HG02884 (cell line): ENCODE measurements at regions not wholly inside any gene's neighbourhood (a gene's known extent, or its start where the extent isn't known, plus 50 kb on each side); places are given as distances from the start of the nearest gene placed in this dataset.
A peak's percentile ranks its signal among the peaks of the same experiment; 100 is the strongest.

Source experiments
- ATAC-seq: cut with Tn5 transposase; IDR thresholded peaks from one replicate; pipeline ENCODE4 v1.9.1; 2021; ENCODE audit warnings: mild to moderate bottlenecking, moderate library complexity; ENCODE audit not compliant: unreplicated experiment

DNA sequence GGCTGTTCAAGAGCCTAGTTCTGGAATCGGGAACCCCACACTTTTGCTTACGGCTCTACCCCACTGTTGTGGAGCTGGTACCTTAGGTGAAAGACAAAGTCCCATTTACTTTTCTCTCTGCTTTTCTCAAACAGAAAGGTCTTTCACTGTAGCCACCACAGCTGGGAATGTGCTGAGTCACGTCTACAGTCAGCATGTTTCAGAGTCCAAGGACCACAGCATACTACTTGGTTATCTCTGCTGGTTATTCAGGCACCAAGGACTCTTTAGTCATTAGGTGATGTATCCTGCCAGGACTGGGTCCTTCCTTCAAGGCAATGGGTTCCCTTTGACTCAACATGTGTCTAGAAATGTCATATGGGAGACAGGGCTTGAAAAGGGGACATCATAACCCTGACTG is 266.8 kb upstream of the STEAP1 start:
- ATAC-seq = no peak

GRCh38 chr7:89908736-89909135 is 245.5 kb upstream of the STEAP1 start:
- no peak for ATAC-seq

GRCh38 chr7:89914711-89915110 is 239.6 kb upstream of the STEAP1 start:
- ATAC-seq = no peak

GRCh38 chr7:89926194-89926593 is 228.1 kb upstream of the STEAP1 start:
- ATAC-seq = no peak

DNA sequence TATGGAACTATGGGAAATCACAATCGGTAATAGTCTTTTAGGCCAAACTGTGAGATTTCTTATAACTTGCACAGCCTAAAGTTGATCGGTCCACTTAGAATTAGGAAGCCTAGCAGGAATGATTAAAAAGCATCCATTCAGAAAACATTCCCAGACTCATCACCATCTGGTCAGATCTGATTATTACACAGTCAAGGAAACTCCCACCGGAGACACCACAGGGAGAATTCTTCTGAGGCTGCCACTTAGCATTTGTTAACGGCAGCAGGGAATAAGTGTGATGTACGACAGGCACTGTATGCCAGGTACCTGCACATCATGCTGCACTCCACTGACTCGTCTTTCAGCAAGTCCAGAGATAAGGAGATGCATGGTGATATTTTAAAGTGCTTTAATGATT is 227.6 kb upstream of the STEAP1 start:
- no peak for ATAC-seq

DNA sequence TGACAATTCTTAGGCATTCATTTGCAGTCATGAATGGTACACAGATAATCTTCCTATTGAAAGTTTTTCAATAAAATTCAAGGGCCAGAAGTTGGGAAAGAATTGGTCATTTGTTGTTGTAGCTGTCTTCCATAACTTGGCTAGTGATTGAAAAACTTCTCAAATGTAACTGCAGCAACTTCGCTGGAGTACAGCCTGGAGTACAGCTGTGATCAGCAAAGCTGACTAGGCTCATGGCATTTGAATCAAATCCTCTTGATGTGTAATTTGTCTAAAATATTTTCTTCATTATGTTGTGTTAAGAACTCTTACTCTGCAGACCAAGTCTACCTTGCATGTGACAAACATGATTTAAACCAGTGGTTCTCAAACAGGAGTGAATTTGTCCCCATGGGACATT is 226.5 kb upstream of the STEAP1 start:
- no peak for ATAC-seq

GRCh38 chr7:89928451-89928850 is 225.8 kb upstream of the STEAP1 start:
- no peak for ATAC-seq

DNA sequence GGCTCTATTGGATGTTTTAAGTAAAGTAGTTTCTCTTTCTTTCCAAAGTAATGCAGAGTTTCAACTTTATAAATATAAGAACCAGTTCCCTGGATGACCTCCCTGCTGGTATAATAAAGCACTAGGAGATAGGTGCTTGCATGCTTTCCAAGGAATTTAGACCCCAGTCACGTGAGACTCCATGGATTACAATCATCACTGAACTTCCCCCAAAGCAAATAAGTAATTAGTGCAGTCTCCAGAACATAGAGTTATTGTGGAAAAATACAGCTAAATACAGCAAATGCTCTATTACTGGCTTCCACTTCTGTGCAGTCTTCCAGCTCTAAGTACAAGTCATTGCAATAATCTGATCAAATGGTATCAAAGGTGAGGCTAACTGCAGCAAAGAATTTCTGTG is 220.2 kb upstream of the STEAP1 start:
- no peak for ATAC-seq

- ATAC-seq = no peak
Measured at GRCh38 chr7:89943525-89944050, 210.7 kb upstream of the STEAP1 start.

GRCh38 chr7:89958525-89959068 is 195.7 kb upstream of the STEAP1 start:
- no peak for ATAC-seq

- ATAC-seq = no peak
Measured at GRCh38 chr7:89966067-89966664, 188.1 kb upstream of the STEAP1 start.

DNA sequence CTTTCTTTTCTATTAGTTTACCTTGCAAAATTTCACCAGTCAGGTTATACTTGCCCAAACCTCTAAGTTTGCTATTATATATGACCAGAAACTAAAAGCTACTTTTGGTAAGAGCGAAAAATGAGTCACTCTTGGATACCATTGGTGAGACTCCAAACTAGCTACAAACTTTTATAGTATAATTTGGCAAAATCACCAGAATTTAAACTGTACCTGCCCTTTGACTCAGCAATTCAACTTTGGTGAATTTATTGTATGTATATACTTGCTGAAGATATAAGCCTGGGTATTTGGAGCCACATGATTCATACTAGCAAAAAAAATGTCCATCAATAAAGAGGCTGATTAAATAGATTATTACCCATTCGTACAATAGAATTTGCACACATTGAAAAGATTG is 178.7 kb upstream of the STEAP1 start:
- ATAC-seq = no peak

GRCh38 chr7:89987665-89988064 is 166.6 kb upstream of the STEAP1 start:
- ATAC-seq = no peak

DNA sequence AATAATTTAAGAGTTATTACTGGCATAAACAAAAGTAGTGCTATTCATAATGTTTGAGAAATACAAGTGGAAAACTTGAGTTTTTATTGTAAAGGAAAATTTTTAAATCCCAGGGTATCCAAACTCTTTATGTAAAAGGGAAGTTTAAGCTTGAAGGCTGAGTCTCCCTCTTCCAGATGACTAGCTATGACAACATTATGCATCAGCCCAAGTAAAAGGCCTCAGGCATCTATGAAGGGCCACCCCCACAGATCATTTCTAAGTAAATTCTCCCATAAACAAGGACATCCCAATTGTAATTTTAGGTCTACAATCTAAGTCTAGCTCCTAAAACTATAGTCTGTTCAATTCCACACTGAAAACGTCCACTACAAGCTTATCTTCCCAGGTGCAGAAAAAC is 166.2 kb upstream of the STEAP1 start:
- no peak for ATAC-seq

DNA sequence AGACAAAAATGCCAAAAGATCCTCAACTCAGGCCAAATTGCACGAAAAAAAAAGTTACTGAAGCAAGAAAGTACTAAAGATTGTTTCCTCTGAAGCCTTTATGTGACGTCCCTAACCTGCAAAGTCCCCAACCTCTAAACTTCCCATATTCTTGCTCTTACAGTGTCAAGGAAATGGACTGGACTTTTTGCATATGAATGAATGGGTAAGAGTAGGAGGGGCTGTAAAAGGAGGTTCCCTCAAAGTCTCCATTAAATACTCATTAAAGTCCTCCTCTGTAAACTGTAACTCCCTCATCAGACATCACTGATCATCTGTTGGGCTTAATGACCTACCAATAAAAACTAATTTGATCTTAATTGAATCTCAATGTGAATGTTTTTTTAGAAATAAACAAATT is 164.8 kb upstream of the STEAP1 start:
- ATAC-seq = no peak

- ATAC-seq = no peak
Measured at GRCh38 chr7:89994483-89994882, 159.8 kb upstream of the STEAP1 start.

- no peak for ATAC-seq
Measured at GRCh38 chr7:89998554-89998953, 155.7 kb upstream of the STEAP1 start.

DNA sequence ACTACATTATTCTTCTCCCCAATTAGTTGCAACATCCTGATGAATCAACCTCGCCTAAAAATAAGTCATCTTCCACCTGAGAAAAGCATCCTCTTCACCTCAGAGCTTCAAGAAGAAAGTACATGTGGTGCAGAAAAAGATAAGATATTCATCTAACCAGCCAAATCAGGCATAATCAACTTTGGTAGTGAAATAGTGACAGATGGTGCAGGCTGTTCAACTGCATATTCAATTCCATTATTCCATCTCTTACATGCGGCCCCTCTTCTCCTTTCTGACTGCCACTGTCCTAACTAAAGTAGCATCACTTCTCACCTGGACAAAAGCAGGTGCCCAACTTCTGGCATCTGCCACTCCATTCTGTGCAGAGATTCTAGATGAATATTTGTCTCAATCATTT is 148.4 kb upstream of the STEAP1 start:
- ATAC-seq = no peak

GRCh38 chr7:90007001-90007654 is 147.1 kb upstream of the STEAP1 start:
- ATAC-seq = no peak

DNA sequence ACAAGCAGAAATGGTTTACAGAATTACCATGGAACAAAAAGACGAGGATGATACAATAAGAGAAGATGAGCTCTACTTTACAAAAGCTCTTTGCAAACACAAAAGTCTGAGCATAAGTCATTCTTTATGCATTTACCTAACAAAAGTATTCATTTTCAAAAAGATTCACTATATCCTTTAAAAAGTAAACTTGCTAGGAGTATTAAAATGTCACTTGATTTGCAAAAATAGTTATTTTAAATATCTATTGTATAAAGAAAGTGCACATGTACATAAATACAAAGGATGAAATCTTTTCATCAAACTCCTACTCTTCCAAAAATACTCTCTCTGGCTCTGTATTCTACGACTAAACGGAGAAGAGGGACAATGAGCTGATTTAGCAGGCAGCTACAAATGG is 146.4 kb upstream of the STEAP1 start:
- ATAC-seq = no peak

DNA sequence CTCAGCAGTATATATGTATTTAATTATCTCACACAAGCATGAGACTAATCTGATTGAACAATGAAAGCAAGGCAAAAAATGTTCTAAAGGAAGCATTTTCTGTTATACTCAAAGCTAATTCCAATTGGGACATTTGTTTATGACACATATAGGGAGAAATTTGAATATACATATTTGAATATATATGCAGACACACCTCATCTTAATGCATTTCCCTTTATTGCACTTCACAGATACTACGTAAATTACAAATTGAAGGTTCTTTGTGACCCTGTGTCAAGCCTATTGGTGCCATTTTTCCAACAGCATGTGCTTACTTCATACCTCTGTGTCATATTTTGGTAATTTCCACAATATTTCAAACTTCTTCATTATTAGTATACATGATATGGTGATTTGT is 132.1 kb upstream of the STEAP1 start:
- no peak for ATAC-seq

GRCh38 chr7:90025771-90026170 is 128.5 kb upstream of the STEAP1 start:
- ATAC-seq = peak; percentile 88

DNA sequence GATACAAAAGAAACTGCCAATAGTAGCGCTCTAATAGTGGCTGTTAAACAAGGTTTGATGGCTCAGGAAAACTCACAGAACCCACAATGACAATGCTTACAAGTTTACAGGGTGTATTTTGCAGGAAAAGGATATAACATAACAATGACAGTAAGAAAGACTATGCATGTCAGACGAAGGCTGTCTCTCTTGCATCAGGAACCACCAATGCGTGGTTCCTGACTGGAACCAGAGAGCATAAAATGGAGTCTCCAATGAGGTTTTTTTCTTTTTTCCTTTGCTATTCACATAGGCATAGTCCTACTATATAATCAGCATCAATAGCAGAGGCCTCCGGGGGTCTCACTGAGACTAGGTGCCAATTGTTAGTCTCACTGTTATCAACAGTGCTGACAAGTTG is 120.4 kb upstream of the STEAP1 start:
- ATAC-seq = no peak
